H1 (cell line): ENCODE measurements at regions not wholly inside any gene's neighbourhood (a gene's known extent, or its start where the extent isn't known, plus 50 kb on each side); places are given as distances from the start of the nearest gene placed in this dataset.

Experiments
- CTCF ChIA-PET: fragments of 300-600 bp; sonication (Branson Sonifier 250); formaldehyde crosslinking; loops from one replicate; lab custom pipeline; 2021; ENCODE audit not compliant: partially characterized antibody; lab: Charles Lee
- POLR2A ChIA-PET: fragments of 300-600 bp; sonication (Branson Sonifier 250); formaldehyde crosslinking; loops from one replicate; lab custom pipeline; 2021; ENCODE audit warnings: inconsistent platforms; ENCODE audit not compliant: partially characterized antibody; lab: Charles Lee
- DNase-seq, 2 experiments: peaks; one replicate each; pipeline versions ENCODE4 v3.0.0 to v3.0.0-alpha.2; 2010 to 2022; ENCODE audit warnings: low spot score in 2 of 2, low read depth in 1 of 2, mixed read lengths in 1 of 2
- FAIRE-seq: peaks from 2 replicates; lab custom pipeline; 2011; peaks lifted over from hg19 to GRCh38; lab: Jason Lieb, UNC
- H2AFZ ChIP-seq: 2 replicates; pipeline ENCODE4 v1.8.1; 2012; ENCODE audit warnings: low read length, inconsistent platforms
- H2AK5ac ChIP-seq: 2 replicates; pipeline ENCODE4 v1.6.1; 2013; ENCODE audit warnings: low read depth, low read length
- H2BK120ac ChIP-seq: replicated peaks from 2 replicates; pipeline ENCODE3; 2013; ENCODE audit warnings: low read depth, low read length, inconsistent platforms
- H2BK12ac ChIP-seq: 2 replicates; pipeline ENCODE4 v1.6.1; 2013; ENCODE audit warnings: low read depth, low read length
- H2BK15ac ChIP-seq: 2 replicates; pipeline ENCODE4 v1.6.1; 2013; ENCODE audit warnings: low read length
- H2BK20ac ChIP-seq: 2 replicates; pipeline ENCODE4 v1.6.1; 2013; ENCODE audit warnings: low read length
- H2BK5ac ChIP-seq: 2 replicates; pipeline ENCODE4 v1.6.1; 2013; ENCODE audit warnings: low read depth, low read length
- H3K14ac ChIP-seq: 2 replicates; pipeline ENCODE4 v1.6.1; 2013; ENCODE audit warnings: inconsistent platforms; ENCODE audit not compliant: insufficient read length
- H3K18ac ChIP-seq: 2 replicates; pipeline ENCODE4 v1.6.1; 2013; ENCODE audit warnings: low read length; ENCODE audit errors: extremely low read depth
- H3K23ac ChIP-seq: 2 replicates; pipeline ENCODE4 v1.6.1; 2013; ENCODE audit warnings: inconsistent platforms; ENCODE audit not compliant: insufficient read length
- H3K23me2 ChIP-seq: 2 replicates; pipeline ENCODE4 v1.6.1; 2013; ENCODE audit warnings: low read depth, low read length
- H3K27ac ChIP-seq: 2 replicates; pipeline ENCODE4 v1.6.1; 2011; ENCODE audit warnings: low read depth, low read length, inconsistent platforms
- H3K27me3 ChIP-seq, 4 experiments: replicated peaks in 1 of 4; 1 replicate in 1 of 4; 2 replicates in 3 of 4; pipeline versions ENCODE4 v1.6.1 to v1.8.1; 2011 to 2013; ENCODE audit warnings: low read length in 3 of 4, mild to moderate bottlenecking in 3 of 4, inconsistent platforms in 2 of 4, mixed read lengths in 2 of 4, moderate library complexity in 1 of 4; ENCODE audit not compliant: control insufficient read depth in 3 of 4, insufficient read depth in 3 of 4; ENCODE audit errors: extremely low read depth in 1 of 4
- H3K36me3 ChIP-seq, 4 experiments: 2 replicates each; pipeline versions ENCODE4 v1.6.1 to v1.8.1; 2011 to 2013; ENCODE audit warnings: mild to moderate bottlenecking in 4 of 4, low read length in 3 of 4, moderate library complexity in 2 of 4, control low read depth in 1 of 4, inconsistent platforms in 1 of 4; ENCODE audit not compliant: insufficient read depth in 4 of 4, control insufficient read depth in 2 of 4
- H3K4ac ChIP-seq: replicated peaks from 2 replicates; pipeline ENCODE3; 2013; ENCODE audit warnings: low read length, low read depth, mixed read lengths, inconsistent platforms; ENCODE audit not compliant: insufficient read length
- H3K4me1 ChIP-seq, 4 experiments: replicated peaks in 1 of 4; 1 replicate in 1 of 4; 2 replicates in 3 of 4; pipeline versions ENCODE4 v1.6.1 to v1.8.1; 2011 to 2013; ENCODE audit warnings: low read length in 3 of 4, inconsistent platforms in 2 of 4, mixed read lengths in 1 of 4; ENCODE audit not compliant: insufficient read depth in 4 of 4, control insufficient read depth in 3 of 4
- H3K4me2 ChIP-seq, 2 experiments: 2 replicates each; pipeline versions ENCODE4 v1.6.1 to v1.8.1; 2011 to 2013; ENCODE audit warnings: low read depth in 2 of 2, low read length in 2 of 2, control low read depth in 1 of 2, inconsistent platforms in 1 of 2, mild to moderate bottlenecking in 1 of 2; ENCODE audit not compliant: insufficient read depth in 1 of 2
- H3K4me3 ChIP-seq, 4 experiments: fragments of 200-600, 300-600 bp in 1 of 4; sonication (generic), shearing (Covaris generic), sonication (Bioruptor Twin) in 1 of 4; 2 replicates each; pipeline versions ENCODE4 v1.5.1 to v1.8.1; 2011 to 2016; ENCODE audit warnings: low read length in 4 of 4, low read depth in 3 of 4, control low read depth in 2 of 4, inconsistent platforms in 2 of 4, mild to moderate bottlenecking in 2 of 4, mixed read lengths in 1 of 4, moderate library complexity in 1 of 4; ENCODE audit not compliant: insufficient read depth in 2 of 4; ENCODE audit errors: extremely low read depth in 1 of 4
- H3K56ac ChIP-seq: replicated peaks from 2 replicates; pipeline ENCODE3; 2013; ENCODE audit warnings: low read depth, mild to moderate bottlenecking, mixed read lengths, low read length, inconsistent platforms; ENCODE audit not compliant: insufficient read length
- H3K79me1 ChIP-seq: 2 replicates; pipeline ENCODE4 v1.6.1; 2013; ENCODE audit warnings: low read depth, low read length, control low read depth
- H3K79me2 ChIP-seq, 2 experiments: 2 replicates each; pipeline versions ENCODE4 v1.6.1 to v1.8.1; 2012 to 2013; ENCODE audit warnings: low read length in 2 of 2, mild to moderate bottlenecking in 2 of 2, inconsistent platforms in 1 of 2; ENCODE audit not compliant: insufficient read depth in 2 of 2, control insufficient read depth in 1 of 2
- H3K9ac ChIP-seq, 4 experiments: replicated peaks in 1 of 4; 1 replicate in 1 of 4; 2 replicates in 3 of 4; pipeline versions ENCODE4 v1.6.1 to v1.8.1; 2011 to 2013; ENCODE audit warnings: low read depth in 3 of 4, low read length in 3 of 4, control low read depth in 2 of 4, mild to moderate bottlenecking in 2 of 4, moderate library complexity in 2 of 4, inconsistent platforms in 1 of 4; ENCODE audit errors: extremely low read depth in 1 of 4
- H3K9me3 ChIP-seq, 2 experiments: 2 replicates each; pipeline versions ENCODE4 v1.6.1 to v1.8.1; 2012 to 2013; ENCODE audit warnings: mild to moderate bottlenecking in 2 of 2, moderate library complexity in 2 of 2, control low read depth in 1 of 2, inconsistent platforms in 1 of 2, low read depth in 1 of 2, low read length in 1 of 2, mixed read lengths in 1 of 2; ENCODE audit not compliant: insufficient read depth in 2 of 2
- H4K20me1 ChIP-seq, 2 experiments: replicated peaks in 1 of 2; 2 replicates each; pipeline versions ENCODE3 to v1.8.1; 2011 to 2013; ENCODE audit warnings: inconsistent platforms in 2 of 2, low read length in 2 of 2, mild to moderate bottlenecking in 1 of 2; ENCODE audit not compliant: insufficient read depth in 2 of 2, control insufficient read depth in 1 of 2
- H4K5ac ChIP-seq: 2 replicates; pipeline ENCODE4 v1.6.1; 2013; ENCODE audit warnings: low read length, low read depth, mixed read lengths, inconsistent platforms; ENCODE audit not compliant: insufficient read length
- H4K8ac ChIP-seq: 2 replicates; pipeline ENCODE4 v1.8.0; 2013; ENCODE audit warnings: mild to moderate bottlenecking, moderate library complexity, low read length, inconsistent platforms; ENCODE audit not compliant: insufficient read depth; ENCODE audit errors: extremely low read depth
- H4K91ac ChIP-seq: replicated peaks from 2 replicates; pipeline ENCODE3; 2013; ENCODE audit warnings: low read length, mixed read lengths, inconsistent platforms; ENCODE audit not compliant: insufficient read length
- BACH1 ChIP-seq: IDR thresholded peaks from 2 replicates; pipeline ENCODE4 v1.6.1; 2012; ENCODE audit warnings: low read length, improper control_type of control experiment
- BRCA1 ChIP-seq: IDR thresholded peaks from 2 replicates; pipeline ENCODE4 v1.6.1; 2012; ENCODE audit warnings: low read depth, low read length, improper control_type of control experiment
- CBX5 ChIP-seq: fragments of 300-800, 300-1000 bp; sonication (generic); IDR thresholded peaks from 2 replicates; pipeline ENCODE4 v1.7.1; 2016; ENCODE audit warnings: antibody characterized with exemption, low read length, low read depth
- CBX8 ChIP-seq: fragments of 300-800, 300-1000 bp; sonication (generic); IDR thresholded peaks from 2 replicates; pipeline ENCODE4 v1.7.1; 2016; ENCODE audit warnings: low read depth, low read length, borderline replicate concordance
- CREB1 ChIP-seq: IDR thresholded peaks from 2 replicates; pipeline ENCODE4 v1.6.1; 2012; ENCODE audit warnings: inconsistent platforms
- EP300 ChIP-seq, 2 experiments: IDR thresholded peaks; 1 replicate in 1 of 2; 2 replicates in 1 of 2; pipeline ENCODE4 v1.6.1; 2011 to 2012; ENCODE audit warnings: low read depth in 2 of 2, low read length in 2 of 2, mild to moderate bottlenecking in 2 of 2, borderline replicate concordance in 1 of 2, inconsistent platforms in 1 of 2, moderate library complexity in 1 of 2
- HDAC6 ChIP-seq: IDR thresholded peaks from one replicate; pipeline ENCODE4 v1.7.1; 2012; ENCODE audit warnings: low read depth, mild to moderate bottlenecking, inconsistent platforms, low read length, moderate library complexity
- JUN ChIP-seq: IDR thresholded peaks from 2 replicates; pipeline ENCODE4 v1.6.1; 2011; ENCODE audit warnings: low read depth, mild to moderate bottlenecking, improper control_type of control experiment, low read length
- JUND ChIP-seq: IDR thresholded peaks from 2 replicates; pipeline ENCODE4 v1.6.1; 2011; ENCODE audit warnings: mild to moderate bottlenecking, improper control_type of control experiment, low read length
- RBBP5 ChIP-seq: IDR thresholded peaks from 2 replicates; pipeline ENCODE4 v1.7.1; 2012; ENCODE audit warnings: low read depth, mild to moderate bottlenecking, inconsistent platforms, low read length, moderate library complexity, borderline replicate concordance
- SIN3A ChIP-seq, 2 experiments: IDR thresholded peaks in 1 of 2; conservative IDR thresholded peaks in 1 of 2; 2 replicates each; pipeline ENCODE4 v1.6.1; 2011 to 2012; ENCODE audit warnings: low read length in 2 of 2, improper control_type of control experiment in 1 of 2, low read depth in 1 of 2, mild to moderate bottlenecking in 1 of 2
- SIRT6 ChIP-seq: IDR thresholded peaks from one replicate; pipeline ENCODE4 v1.7.1; 2012; ENCODE audit warnings: low read length, inconsistent platforms
- SP1 ChIP-seq: IDR thresholded peaks from 2 replicates; pipeline ENCODE4 v1.6.1; 2011; ENCODE audit warnings: low read depth, low read length
- TCF12 ChIP-seq: IDR thresholded peaks from 2 replicates; pipeline ENCODE4 v1.6.1; 2011; ENCODE audit warnings: low read depth, mild to moderate bottlenecking, low read length
- ZNF274 ChIP-seq: IDR thresholded peaks from 2 replicates; pipeline ENCODE4 v1.7.0; 2012; ENCODE audit warnings: low read length, borderline replicate concordance; ENCODE audit errors: extremely low read depth
- WGBS, 2 experiments: shearing (Covaris generic) in 1 of 2; methylation state at CpG; one replicate each; pipeline versions ENCODE4 v1.1.6 to v1.1.7; 2013 to 2015; ENCODE audit warnings: low lambda C conversion rate in 2 of 2, mixed read lengths in 2 of 2, inconsistent platforms in 1 of 2, low coverage in 1 of 2, missing lambda C conversion rate in 1 of 2; ENCODE audit not compliant: insufficient replicate concordance in 2 of 2, insufficient coverage in 1 of 2, insufficient read length in 1 of 2; ENCODE audit errors: extremely low coverage in 1 of 2, missing lambda C conversion rate in 1 of 2; 5-methylcytosine and 5-hydroxymethylcytosine counted together
- TF ChIP-seq, protein P1 (sequence below): IDR thresholded peaks from 2 replicates; pipeline ENCODE4 v1.6.1; 2011; ENCODE audit warnings: low read depth, mild to moderate bottlenecking, low read length; ENCODE audit not compliant: insufficient read depth

DNA sequence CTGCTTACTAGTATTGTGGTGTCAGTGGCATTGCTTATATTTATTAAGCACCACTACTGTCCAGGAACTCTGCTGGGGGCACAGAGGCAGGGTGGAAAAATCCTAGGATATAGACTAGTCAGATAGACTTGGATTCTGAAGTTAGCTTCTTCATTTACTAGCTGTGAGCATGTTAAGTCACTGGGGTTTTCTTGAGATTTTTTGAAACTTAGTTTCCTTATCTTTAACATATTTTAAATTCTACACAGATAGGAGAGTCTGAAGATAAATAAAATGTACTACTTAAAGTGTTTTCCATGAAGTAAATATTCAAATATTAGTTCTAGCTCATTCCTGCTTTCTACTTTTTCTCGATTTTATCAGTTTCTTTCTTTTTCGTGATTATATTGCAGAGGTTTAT lies 196.9 kb upstream of the GRID2 start:
- Histone ChIP-seq H2BK5ac (no peak overlapping the region), H2AK5ac (no peak overlapping the region), H3K27ac (no peak overlapping the region), H3K4me2 (no peak overlapping the region), H4K8ac (no peak overlapping the region), H3K79me2 (no peaks in the 10 kb centered on the region), H3K23ac (no peak overlapping the region), H2AFZ (no peak overlapping the region), H2BK12ac (no peak overlapping the region), H2BK20ac (no peak overlapping the region), H4K20me1 (no peaks in the 10 kb centered on the region), H3K56ac (no peak overlapping the region), H3K23me2 (no peaks in the 10 kb centered on the region), H3K18ac (no peak overlapping the region), H3K4me3 (no peak overlapping the region), H3K27me3 (no peaks in the 10 kb centered on the region), H2BK15ac (no peak overlapping the region), H3K9me3 (no peaks in the 10 kb centered on the region), H3K79me1 (no peaks in the 10 kb centered on the region), H4K91ac (no peak overlapping the region), H2BK120ac (no peak overlapping the region), H3K14ac (no peak overlapping the region), H4K5ac (no peak overlapping the region), H3K9ac (no peak overlapping the region), H3K4ac (no peak overlapping the region), H3K36me3 (no peaks in the 10 kb centered on the region), H3K4me1 (no peaks in the 10 kb centered on the region)
- DNase-seq (no peak), FAIRE-seq (no peak)
- ChIA-PET CTCF (no interaction called here), POLR2A (no interaction called here)
- 85% methylated on average over 2 of the region's 2 CpGs; no CpG with 5 or more reads in 1 of the 2 experiments for WGBS, 2 experiments
- TF ChIP-seq JUN, result no peak
- TF ChIP-seq JUND, result no peak
- TF ChIP-seq TCF12, result no peak
- no peak for TF ChIP-seq CREB1
- no peak for TF ChIP-seq BRCA1
- no peak for TF ChIP-seq ZNF274
- TF ChIP-seq EP300 (IDR thresholded peaks at IDR 0.05; ENCODE audit: borderline replicate concordance in 1 of 2, low read depth in 2 of 2, low read length in 2 of 2), result no peak
- no peak for TF ChIP-seq RBBP5
- TF ChIP-seq SIN3A (conservative IDR thresholded peaks at IDR 0.05 in 1 of 2, IDR thresholded peaks at IDR 0.05 in 1 of 2; ENCODE audit: low read depth in 1 of 2, low read length in 2 of 2), result no peak
- TF ChIP-seq, protein P1, sequence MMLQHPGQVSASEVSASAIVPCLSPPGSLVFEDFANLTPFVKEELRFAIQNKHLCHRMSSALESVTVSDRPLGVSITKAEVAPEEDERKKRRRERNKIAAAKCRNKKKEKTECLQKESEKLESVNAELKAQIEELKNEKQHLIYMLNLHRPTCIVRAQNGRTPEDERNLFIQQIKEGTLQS, result no peak
- no peak for TF ChIP-seq SIRT6
- TF ChIP-seq CBX5, result no peak
- TF ChIP-seq SP1, result no peak
- no peak for TF ChIP-seq HDAC6
- TF ChIP-seq BACH1, result no peak
- TF ChIP-seq CBX8, result no peak
